LoVo (cell line): ENCODE measurements at regions not wholly inside any gene's neighbourhood (a gene's known extent, or its start where the extent isn't known, plus 50 kb on each side); places are given as distances from the start of the nearest gene placed in this dataset.
"Not testable (repeated sequence)": the region's sequence is repeated elsewhere in the genome, so short reads cannot be mapped to it uniquely, and the experiment has no call there.

Experiments
- DNase-seq: peaks from one replicate; pipeline ENCODE4 v3.0.0-alpha.2; 2016; ENCODE audit warnings: low spot score

GRCh38 chrY:9619541-9619940, 91.9 kb downstream of the TSPY10 start:
- no peak for DNase-seq

GRCh38 chrY:9623196-9623595, 95.5 kb downstream of the TSPY10 start:
- no peak for DNase-seq

GRCh38 chrY:9640595-9641132, 113.0 kb downstream of the TSPY10 start:
- not testable (repeated sequence) for DNase-seq

- DNase-seq, result not testable (repeated sequence)
These were observed 138.5 kb downstream of the TSPY10 start for GRCh38 chrY:9666204-9666603.

- DNase-seq, result not testable (repeated sequence)
These were observed 164.8 kb downstream of the TSPY10 start for GRCh38 chrY:9692481-9692880.

GRCh38 chrY:9716932-9717331, 189.3 kb downstream of the TSPY10 start:
- not testable (repeated sequence) for DNase-seq

GRCh38 chrY:9718803-9719202, 191.1 kb downstream of the TSPY10 start:
- DNase-seq, result not testable (repeated sequence)

- not testable (repeated sequence) for DNase-seq
These were observed 191.9 kb downstream of the TSPY10 start for GRCh38 chrY:9719616-9720015.

- not testable (repeated sequence) for DNase-seq
These were observed 209.9 kb downstream of the TSPY10 start for GRCh38 chrY:9737626-9738025.

GRCh38 chrY:9755975-9756374, 228.3 kb downstream of the TSPY10 start:
- not testable (repeated sequence) for DNase-seq

- not testable (repeated sequence) for DNase-seq
These were observed 229.8 kb downstream of the TSPY10 start for GRCh38 chrY:9757488-9757887.

GRCh38 chrY:9762443-9762842, 234.8 kb downstream of the TSPY10 start:
- DNase-seq, result not testable (repeated sequence)

- DNase-seq, result not testable (repeated sequence)
These were observed 241.6 kb downstream of the TSPY10 start for GRCh38 chrY:9769312-9769711.

- DNase-seq, result not testable (repeated sequence)
These were observed 243.4 kb downstream of the TSPY10 start for GRCh38 chrY:9771086-9771485.

- not testable (repeated sequence) for DNase-seq
These were observed 244.4 kb downstream of the TSPY10 start for GRCh38 chrY:9772120-9772519.

- DNase-seq, result not testable (repeated sequence)
These were observed 247.1 kb downstream of the TSPY10 start for GRCh38 chrY:9774765-9775164.

GRCh38 chrY:9775657-9776056, 248.0 kb downstream of the TSPY10 start:
- DNase-seq, result not testable (repeated sequence)

- not testable (repeated sequence) for DNase-seq
These were observed 253.9 kb downstream of the TSPY10 start for GRCh38 chrY:9781548-9781947.

- not testable (repeated sequence) for DNase-seq
These were observed 270.2 kb downstream of the TSPY10 start for GRCh38 chrY:9797881-9798280.

- DNase-seq, result peak; percentile 0
These were observed 277.6 kb downstream of the TSPY10 start for GRCh38 chrY:9805235-9805634.
